ENCODE measurements at regions not wholly inside any gene's neighbourhood (a gene's known extent, or its start where the extent isn't known, plus 50 kb on each side); places are given as distances from the start of the nearest gene placed in this dataset.
"Not testable (repeated sequence)": the region's sequence is repeated elsewhere in the genome, so short reads cannot be mapped to it uniquely, and the experiment has no call there.

GRCh38 chr2:145782607-145783006, 1262.7 kb upstream of the ZEB2 start:
- not testable (repeated sequence) for TF ChIP-seq EZH2 (IDR thresholded peaks at IDR 0.05; ENCODE audit: low read length, missing control alignments)
- TF ChIP-seq, protein P1, sequence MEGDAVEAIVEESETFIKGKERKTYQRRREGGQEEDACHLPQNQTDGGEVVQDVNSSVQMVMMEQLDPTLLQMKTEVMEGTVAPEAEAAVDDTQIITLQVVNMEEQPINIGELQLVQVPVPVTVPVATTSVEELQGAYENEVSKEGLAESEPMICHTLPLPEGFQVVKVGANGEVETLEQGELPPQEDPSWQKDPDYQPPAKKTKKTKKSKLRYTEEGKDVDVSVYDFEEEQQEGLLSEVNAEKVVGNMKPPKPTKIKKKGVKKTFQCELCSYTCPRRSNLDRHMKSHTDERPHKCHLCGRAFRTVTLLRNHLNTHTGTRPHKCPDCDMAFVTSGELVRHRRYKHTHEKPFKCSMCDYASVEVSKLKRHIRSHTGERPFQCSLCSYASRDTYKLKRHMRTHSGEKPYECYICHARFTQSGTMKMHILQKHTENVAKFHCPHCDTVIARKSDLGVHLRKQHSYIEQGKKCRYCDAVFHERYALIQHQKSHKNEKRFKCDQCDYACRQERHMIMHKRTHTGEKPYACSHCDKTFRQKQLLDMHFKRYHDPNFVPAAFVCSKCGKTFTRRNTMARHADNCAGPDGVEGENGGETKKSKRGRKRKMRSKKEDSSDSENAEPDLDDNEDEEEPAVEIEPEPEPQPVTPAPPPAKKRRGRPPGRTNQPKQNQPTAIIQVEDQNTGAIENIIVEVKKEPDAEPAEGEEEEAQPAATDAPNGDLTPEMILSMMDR (conservative IDR thresholded peaks at IDR 0.05 in 1 of 2, IDR thresholded peaks at IDR 0.05 in 1 of 2; ENCODE audit: low read depth in 1 of 2, low read length in 2 of 2): not testable (repeated sequence)

All from fibroblast of lung (primary cell).